Stimulated activated CD4-positive, alpha-beta T cell treated with anti-CD3 and anti-CD28 coated beads, Interleukin-4, amount 100 ng/mL, for 4 hours (primary cell): ENCODE measurements at regions not wholly inside any gene's neighbourhood (a gene's known extent, or its start where the extent isn't known, plus 50 kb on each side); places are given as distances from the start of the nearest gene placed in this dataset.
"Not testable (repeated sequence)": the region's sequence is repeated elsewhere in the genome, so short reads cannot be mapped to it uniquely, and the experiment has no call there.

Experiments
- DNase-seq, 2 experiments: peaks; one replicate each; pipeline ENCODE4 v3.0.0-alpha.2; 2020

DNA sequence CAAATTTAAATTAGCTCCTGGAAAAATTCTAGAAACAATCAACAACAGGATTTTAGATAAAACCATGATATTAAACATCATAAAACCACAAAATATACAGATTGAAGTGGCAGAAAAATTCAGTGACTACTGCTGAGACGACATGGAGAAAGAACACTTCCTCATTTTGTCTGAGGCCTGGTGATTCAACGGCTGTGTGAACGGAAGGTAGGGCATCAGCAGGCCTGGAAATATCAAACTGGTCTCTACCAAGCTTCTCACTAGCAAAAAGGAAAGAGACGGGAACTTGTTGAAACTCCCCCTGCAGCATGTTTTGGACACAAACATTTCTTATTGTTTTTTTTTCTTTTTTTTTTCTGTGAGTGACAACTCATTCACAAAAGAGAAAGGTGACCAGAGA lies 58.0 kb upstream of the AHI1 start:
- no peak for DNase-seq

- no peak for DNase-seq
Observed at GRCh38 chr6:135557582-135557981, 60.0 kb upstream of the AHI1 start.

DNA sequence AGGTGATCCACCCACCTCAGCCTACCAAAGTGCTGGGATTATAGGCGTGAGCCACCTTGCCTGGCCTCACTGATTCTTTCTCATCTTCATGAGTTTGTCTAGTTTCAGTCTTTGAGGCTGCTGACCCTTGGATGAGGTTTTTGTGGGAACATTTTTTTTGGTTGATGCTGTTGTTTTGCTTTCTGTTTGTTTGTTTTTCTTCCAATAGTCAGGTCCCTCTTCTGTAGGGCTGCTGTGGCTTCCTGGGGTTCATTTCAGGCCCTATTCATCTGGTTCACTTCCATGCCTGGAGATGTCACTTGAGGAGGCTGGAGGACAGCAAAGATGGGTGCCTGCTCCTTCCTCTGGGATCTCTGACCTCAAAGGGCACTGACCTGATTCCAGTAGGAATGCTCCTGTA lies 68.1 kb upstream of the AHI1 start:
- DNase-seq, result not testable (repeated sequence)

GRCh38 chr6:135566311-135567068 lies 69.0 kb upstream of the AHI1 start:
- DNase-seq, result no peak

DNA sequence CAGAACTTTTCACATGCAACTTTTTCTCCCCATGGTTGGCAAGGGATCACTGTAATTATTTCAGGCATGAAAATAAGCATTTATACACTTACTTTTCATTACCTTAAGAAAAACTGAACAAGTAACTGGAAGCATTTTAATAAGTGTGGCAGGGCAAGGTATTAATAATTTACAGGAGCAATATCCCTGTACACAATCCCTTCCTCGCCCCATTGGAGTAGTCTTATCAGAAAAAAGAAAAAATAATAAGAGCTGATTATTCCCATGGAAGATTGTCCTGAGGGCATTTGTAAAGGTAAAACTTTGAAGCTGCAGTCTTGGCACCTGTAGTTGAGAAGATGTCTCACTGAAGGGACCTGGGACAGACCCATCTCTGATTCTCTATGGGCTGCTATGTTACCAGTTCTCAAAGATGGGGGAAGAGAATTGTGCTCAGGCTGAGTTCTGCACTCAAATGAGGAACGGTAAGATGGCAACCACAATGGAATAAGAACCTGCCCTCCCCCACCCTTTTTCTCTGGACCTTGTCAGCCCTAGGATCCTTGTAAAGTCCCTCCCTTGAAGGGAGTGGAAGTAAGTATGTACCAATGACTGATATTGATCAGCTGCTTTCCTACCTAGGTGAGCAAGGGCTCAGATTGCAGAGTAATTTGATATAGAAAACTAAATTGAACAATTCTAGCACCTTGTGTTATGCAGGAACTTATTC lies 70.0 kb upstream of the AHI1 start:
- no peak for DNase-seq

- peak in 1 of 2 experiments; percentile 19 for DNase-seq
Observed at GRCh38 chr6:135568379-135568778, 70.8 kb upstream of the AHI1 start.

DNA sequence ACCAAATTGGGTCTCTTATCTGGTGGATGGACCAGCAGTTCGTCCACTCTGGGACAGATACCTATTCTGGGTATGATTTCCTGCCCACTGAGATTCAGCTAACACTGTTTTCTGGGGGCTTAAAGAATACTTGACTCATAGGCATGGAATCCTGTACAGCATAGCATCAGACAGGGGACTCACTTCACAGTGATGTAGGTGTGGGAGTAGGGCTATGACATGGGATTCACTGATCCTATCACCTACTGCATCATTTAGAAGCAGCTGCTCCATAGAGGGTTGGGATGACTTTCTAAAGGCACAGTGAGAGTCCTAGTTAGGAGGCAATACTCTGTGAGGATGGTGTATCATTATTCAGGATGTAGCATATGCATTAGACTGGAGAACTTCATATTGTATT lies 74.5 kb upstream of the AHI1 start:
- no peak for DNase-seq

- DNase-seq, result no peak
Observed at GRCh38 chr6:135575629-135576028, 78.1 kb upstream of the AHI1 start.

- DNase-seq, result no peak
Observed at GRCh38 chr6:135576055-135576454, 78.5 kb upstream of the AHI1 start.

DNA sequence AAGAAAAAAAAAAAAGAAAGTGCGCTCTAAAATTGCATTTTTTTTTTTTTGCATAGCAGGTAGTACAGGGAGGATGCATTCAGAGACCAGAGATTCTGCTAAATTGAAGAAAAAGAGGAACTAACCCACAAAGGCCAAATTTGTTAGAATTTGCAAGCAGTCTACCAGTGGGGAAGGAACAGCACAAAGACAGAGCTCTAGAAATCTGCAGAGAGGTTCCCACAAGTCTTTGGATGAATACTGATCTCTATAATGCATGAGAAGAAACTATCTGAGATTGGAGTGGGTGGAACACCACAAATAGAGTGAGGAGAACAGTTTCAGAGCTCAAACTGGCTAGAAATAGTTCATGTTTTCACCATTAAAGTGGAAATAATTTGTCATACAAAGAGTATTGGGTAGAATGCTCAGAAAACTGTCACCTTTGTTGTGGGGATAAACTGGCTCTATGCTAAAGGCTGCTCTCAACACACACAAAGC lies 79.6 kb upstream of the AHI1 start:
- DNase-seq, result no peak

DNA sequence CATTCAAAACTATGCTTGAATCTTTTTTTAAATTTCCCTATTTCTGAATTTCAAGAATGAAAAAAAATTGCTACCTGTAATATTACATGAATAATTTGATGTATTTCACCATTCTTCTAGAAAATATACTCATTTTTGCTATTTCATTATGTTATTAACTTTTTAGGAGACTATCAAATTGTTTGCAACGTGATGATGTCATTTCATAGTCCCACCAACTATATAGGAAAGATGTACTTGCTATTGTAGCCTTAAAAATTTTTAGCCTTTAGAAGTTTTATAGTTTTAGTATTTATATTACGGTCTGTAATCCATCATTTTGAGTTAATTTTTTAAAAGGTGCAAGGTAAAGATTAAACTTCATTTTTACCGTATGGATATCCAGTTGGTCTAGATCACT lies 81.4 kb upstream of the AHI1 start:
- DNase-seq, result no peak

GRCh38 chr6:135581211-135581610 lies 83.7 kb upstream of the AHI1 start:
- DNase-seq, result no peak

DNA sequence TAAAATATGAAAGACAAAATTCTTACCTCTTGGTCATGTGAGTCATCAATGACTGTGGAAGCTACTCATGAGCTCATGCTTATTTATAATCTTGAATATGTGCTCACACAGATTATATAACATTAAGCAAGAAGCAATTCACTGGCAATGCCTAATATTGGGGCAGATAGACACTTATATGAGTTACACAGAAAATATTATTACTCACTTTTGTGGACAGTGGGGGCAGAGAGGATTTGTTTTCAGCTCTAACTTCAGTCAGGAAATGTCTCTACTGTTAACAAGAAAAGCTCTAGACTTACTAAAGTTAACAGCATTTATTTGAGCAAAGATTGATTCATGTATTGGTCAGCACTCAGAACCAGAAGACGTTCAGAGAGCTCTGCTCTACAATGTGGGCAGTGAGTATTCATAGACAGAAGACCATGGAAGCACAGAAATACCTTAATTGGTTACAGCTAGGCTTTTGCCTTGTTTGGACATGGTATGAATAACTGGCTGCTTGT lies 85.8 kb upstream of the AHI1 start:
- DNase-seq, result no peak

- DNase-seq, result no peak
Observed at GRCh38 chr6:135586388-135586787, 88.8 kb upstream of the AHI1 start.

DNA sequence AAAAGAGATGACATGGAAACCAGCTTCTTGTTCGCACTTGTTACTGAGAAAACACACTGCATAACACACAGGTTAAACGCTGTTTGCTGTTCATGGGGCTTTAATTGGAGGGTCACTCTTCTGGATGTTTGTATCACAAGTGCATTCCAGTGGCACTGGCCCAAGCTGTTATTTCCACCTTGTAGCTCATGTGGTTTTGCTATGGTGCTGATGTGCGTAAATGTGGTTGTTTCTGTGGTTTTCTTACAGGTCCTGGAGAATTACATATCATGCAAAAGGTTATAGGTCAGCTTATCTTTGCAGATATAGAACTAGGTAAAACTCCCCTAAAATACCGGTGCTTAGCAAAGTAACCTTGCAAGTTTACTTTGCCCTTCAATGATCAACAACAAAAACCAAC lies 89.3 kb upstream of the AHI1 start:
- DNase-seq, result no peak

GRCh38 chr6:135592276-135592675 lies 94.7 kb upstream of the AHI1 start:
- DNase-seq, result no peak

GRCh38 chr6:135594000-135594399 lies 96.5 kb upstream of the AHI1 start:
- DNase-seq, result no peak

- DNase-seq, result no peak
Observed at GRCh38 chr6:135600086-135600702, 102.7 kb upstream of the AHI1 start.

DNA sequence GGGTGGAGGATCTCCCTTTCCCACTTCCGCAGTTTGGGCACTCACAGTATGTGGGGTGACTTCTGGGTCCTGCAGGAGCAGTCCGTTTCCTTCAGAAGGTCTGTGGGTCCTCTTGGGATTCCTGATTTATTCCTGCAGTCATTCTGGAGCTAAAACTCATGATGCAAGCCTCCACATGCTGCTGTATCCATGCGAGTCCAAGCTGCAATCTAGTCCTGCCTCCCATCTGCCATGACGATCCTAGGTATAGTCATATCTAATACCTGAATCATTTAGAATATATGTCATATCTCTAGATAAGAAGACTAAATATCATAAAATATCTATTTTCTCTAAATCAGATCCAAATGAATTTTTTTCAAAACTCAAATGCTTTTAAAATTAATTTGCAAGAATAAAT lies 103.4 kb upstream of the AHI1 start:
- no peak for DNase-seq

- no peak for DNase-seq
Observed at GRCh38 chr6:135601857-135602256, 104.3 kb upstream of the AHI1 start.

DNA sequence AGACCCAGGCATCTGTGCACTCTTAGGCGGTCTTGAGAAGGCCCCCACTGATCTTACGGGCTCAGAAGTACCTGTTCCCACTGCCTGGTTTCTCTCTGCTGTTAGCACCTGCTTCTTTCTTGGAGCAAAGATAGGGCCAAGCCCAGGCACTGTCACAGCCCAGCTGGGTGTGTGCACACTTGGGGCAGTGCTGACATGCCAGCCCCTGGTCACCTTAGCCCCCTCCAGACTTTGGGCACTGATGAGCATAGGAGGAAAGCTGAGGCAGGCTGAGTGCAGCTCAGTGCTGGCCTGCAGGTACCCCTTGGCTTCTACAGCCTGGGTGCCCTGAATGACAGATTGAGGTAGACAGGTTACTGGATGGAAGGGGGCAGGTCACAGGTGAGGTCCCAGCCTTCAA lies 105.7 kb upstream of the AHI1 start:
- no peak for DNase-seq

- no peak for DNase-seq
Observed at GRCh38 chr6:135604035-135604860, 106.7 kb upstream of the AHI1 start.

DNA sequence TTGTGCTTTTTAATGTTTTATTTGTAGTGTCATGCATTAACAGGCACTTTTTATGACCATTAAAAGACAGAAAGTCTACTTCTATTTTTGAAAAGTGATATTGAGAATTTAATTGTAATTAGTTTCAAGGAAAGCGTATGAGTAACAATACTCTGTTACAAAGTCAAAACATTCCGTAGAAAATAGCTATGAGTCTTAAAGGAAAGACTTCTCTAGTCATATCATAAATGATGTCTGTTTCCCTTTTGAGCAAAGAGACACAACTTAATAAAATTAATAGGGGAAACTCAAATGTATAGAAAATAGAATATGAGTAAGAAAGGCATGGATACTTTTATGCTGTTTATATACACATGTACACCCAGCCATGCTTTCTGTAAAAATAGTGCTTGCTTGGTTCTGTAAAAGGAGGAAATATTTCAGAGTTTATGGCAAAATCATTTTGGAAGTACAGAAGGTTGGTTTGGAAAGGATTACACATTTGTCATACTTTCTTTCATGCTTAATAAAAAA lies 107.8 kb upstream of the AHI1 start:
- DNase-seq, result no peak
